SHP77 treated with DMSO at 0.1 percent for 48 hours (cell line): ENCODE measurements at regions not wholly inside any gene's neighbourhood (a gene's known extent, or its start where the extent isn't known, plus 50 kb on each side); places are given as distances from the start of the nearest gene placed in this dataset.
"Not testable (repeated sequence)": the region's sequence is repeated elsewhere in the genome, so short reads cannot be mapped to it uniquely, and the experiment has no call there.

Source experiments
- DNase-seq: peaks from one replicate; lab custom pipeline; 2025; lab: John Stamatoyannopoulos, UW

GRCh38 chr7:120014925-120015465 lies 258.0 kb upstream of the KCND2 start:
- no peak for DNase-seq

- DNase-seq, result no peak
Observed at GRCh38 chr7:120021085-120021484, 251.9 kb upstream of the KCND2 start.

GRCh38 chr7:120023494-120024167 lies 249.3 kb upstream of the KCND2 start:
- DNase-seq, result no peak

GRCh38 chr7:120028636-120029035 lies 244.3 kb upstream of the KCND2 start:
- no peak for DNase-seq

- no peak for DNase-seq
Observed at GRCh38 chr7:120030876-120031275, 242.1 kb upstream of the KCND2 start.

- DNase-seq, result no peak
Observed at GRCh38 chr7:120033114-120033513, 239.9 kb upstream of the KCND2 start.

- no peak for DNase-seq
Observed at GRCh38 chr7:120039138-120039537, 233.8 kb upstream of the KCND2 start.

- no peak for DNase-seq
Observed at GRCh38 chr7:120041798-120042197, 231.2 kb upstream of the KCND2 start.

GRCh38 chr7:120043250-120043649 lies 229.7 kb upstream of the KCND2 start:
- no peak for DNase-seq

- no peak for DNase-seq
Observed at GRCh38 chr7:120052884-120053382, 220.0 kb upstream of the KCND2 start.

GRCh38 chr7:120053390-120053961 lies 219.5 kb upstream of the KCND2 start:
- no peak for DNase-seq

GRCh38 chr7:120054376-120055100 lies 218.4 kb upstream of the KCND2 start:
- DNase-seq, result no peak

GRCh38 chr7:120055300-120055699 lies 217.7 kb upstream of the KCND2 start:
- no peak for DNase-seq

GRCh38 chr7:120056227-120056626 lies 216.7 kb upstream of the KCND2 start:
- DNase-seq, result no peak

GRCh38 chr7:120059641-120060040 lies 213.3 kb upstream of the KCND2 start:
- no peak for DNase-seq

- DNase-seq, result no peak
Observed at GRCh38 chr7:120060281-120060680, 212.7 kb upstream of the KCND2 start.

GRCh38 chr7:120060875-120061274 lies 212.1 kb upstream of the KCND2 start:
- DNase-seq, result no peak

GRCh38 chr7:120064565-120064964 lies 208.4 kb upstream of the KCND2 start:
- DNase-seq, result no peak

GRCh38 chr7:120066898-120067297 lies 206.1 kb upstream of the KCND2 start:
- not testable (repeated sequence) for DNase-seq

GRCh38 chr7:120070201-120070600 lies 202.8 kb upstream of the KCND2 start:
- no peak for DNase-seq

GRCh38 chr7:120077777-120078176 lies 195.2 kb upstream of the KCND2 start:
- DNase-seq, result no peak

- DNase-seq, result no peak
Observed at GRCh38 chr7:120079022-120079421, 194.0 kb upstream of the KCND2 start.

GRCh38 chr7:120079704-120080103 lies 193.3 kb upstream of the KCND2 start:
- no peak for DNase-seq
